Activated naive CD4-positive, alpha-beta T cell treated with anti-CD3 and anti-CD28 coated beads, Interleukin-2, amount 10 ng/mL, durations not matched to agents 7 days and 5 days (primary cell): ENCODE measurements at regions not wholly inside any gene's neighbourhood (a gene's known extent, or its start where the extent isn't known, plus 50 kb on each side); places are given as distances from the start of the nearest gene placed in this dataset.
"Not testable (repeated sequence)": the region's sequence is repeated elsewhere in the genome, so short reads cannot be mapped to it uniquely, and the experiment has no call there.

ENCODE experiments used
- CTCF ChIA-PET: fragments of 350-600 bp; sonication (Branson Sonifier 250); formaldehyde crosslinking; loops from one replicate; lab custom pipeline; 2021; ENCODE audit warnings: antibody characterized with exemption; lab: Charles Lee
- DNase-seq: peaks from one replicate; pipeline ENCODE4 v3.0.0-alpha.2; 2020
- H3K27ac Mint-ChIP-seq: one replicate; pipeline ENCODE4 v1.8.0; 2021; ENCODE audit warnings: mild to moderate bottlenecking, moderate library complexity, mixed read lengths
- H3K27me3 Mint-ChIP-seq: one replicate; pipeline ENCODE4 v1.8.0; 2021; ENCODE audit warnings: mild to moderate bottlenecking, mixed read lengths
- H3K36me3 Mint-ChIP-seq: one replicate; pipeline ENCODE4 v1.8.0; 2021; ENCODE audit warnings: mixed read lengths
- H3K4me1 Mint-ChIP-seq: one replicate; pipeline ENCODE4 v1.8.0; 2021; ENCODE audit warnings: mixed read lengths
- H3K4me3 Mint-ChIP-seq: one replicate; pipeline ENCODE4 v1.8.0; 2021; ENCODE audit warnings: mild to moderate bottlenecking, moderate library complexity, mixed read lengths
- H3K9me3 Mint-ChIP-seq: one replicate; pipeline ENCODE4 v1.8.0; 2021; ENCODE audit warnings: mixed read lengths

- Mint-ChIP-seq H3K4me3 (no peak overlapping the region), H3K4me1 (no peaks in the 10 kb centered on the region), H3K27ac (no peak overlapping the region), H3K9me3 (no peaks in the 10 kb centered on the region), H3K36me3 (no peaks in the 10 kb centered on the region), H3K27me3 (no peaks in the 10 kb centered on the region)
- DNase-seq: no peak
- CTCF ChIA-PET: no interaction called here
Observed at GRCh38 chr4:124143632-124144031, 568.9 kb downstream of the ANKRD50 start.

GRCh38 chr4:124144238-124144654 lies 568.3 kb downstream of the ANKRD50 start:
- CTCF ChIA-PET: no interaction called here
- Mint-ChIP-seq H3K36me3 (no peaks in the 10 kb centered on the region), H3K4me3 (no peak overlapping the region), H3K9me3 (no peaks in the 10 kb centered on the region), H3K27me3 (no peaks in the 10 kb centered on the region), H3K4me1 (no peaks in the 10 kb centered on the region), H3K27ac (no peak overlapping the region)
- DNase-seq: no peak

GRCh38 chr4:124146068-124146467 lies 566.5 kb downstream of the ANKRD50 start:
- Mint-ChIP-seq H3K4me3 (no peak overlapping the region), H3K27ac (no peak overlapping the region), H3K9me3 (peaks cover 2% of the 10 kb centered on the region), H3K4me1 (no peaks in the 10 kb centered on the region), H3K36me3 (no peaks in the 10 kb centered on the region), H3K27me3 (no peaks in the 10 kb centered on the region)
- DNase-seq: no peak
- CTCF ChIA-PET: no interaction called here

- no peaks in the 10 kb centered on the region for H3K27me3 Mint-ChIP-seq
- no peak for DNase-seq
- H3K9me3 Mint-ChIP-seq: peaks cover 2% of the 10 kb centered on the region
- H3K27ac Mint-ChIP-seq: no peak overlapping the region
- H3K4me3 Mint-ChIP-seq: no peak overlapping the region
- no peaks in the 10 kb centered on the region for H3K36me3 Mint-ChIP-seq
- CTCF ChIA-PET: no interaction called here
- H3K4me1 Mint-ChIP-seq: no peaks in the 10 kb centered on the region
Observed at GRCh38 chr4:124151031-124151430, 561.5 kb downstream of the ANKRD50 start.

GRCh38 chr4:124152132-124152531 lies 560.4 kb downstream of the ANKRD50 start:
- Mint-ChIP-seq H3K9me3 (peaks cover 2% of the 10 kb centered on the region), H3K4me3 (no peak overlapping the region), H3K27ac (no peak overlapping the region), H3K4me1 (no peaks in the 10 kb centered on the region), H3K36me3 (no peaks in the 10 kb centered on the region), H3K27me3 (no peaks in the 10 kb centered on the region)
- DNase-seq: no peak
- CTCF ChIA-PET: no interaction called here

GRCh38 chr4:124155239-124155638 lies 557.3 kb downstream of the ANKRD50 start:
- no peaks in the 10 kb centered on the region for H3K4me1 Mint-ChIP-seq
- peaks cover 3% of the 10 kb centered on the region for H3K9me3 Mint-ChIP-seq
- CTCF ChIA-PET: interaction anchor here (0.7 kb wide), 1 partner anchor 12 kb away, joined by 3 read pairs; no protein-coding TSS in a partner anchor
- no peaks in the 10 kb centered on the region for H3K27me3 Mint-ChIP-seq
- no peak for DNase-seq
- no peak overlapping the region for H3K27ac Mint-ChIP-seq
- no peak overlapping the region for H3K4me3 Mint-ChIP-seq
- H3K36me3 Mint-ChIP-seq: no peaks in the 10 kb centered on the region

- H3K27me3 Mint-ChIP-seq: no peaks in the 10 kb centered on the region
Observed at GRCh38 chr4:124157396-124158083, 555.0 kb downstream of the ANKRD50 start.

GRCh38 chr4:124163401-124163800 lies 549.1 kb downstream of the ANKRD50 start:
- Mint-ChIP-seq H3K27me3 (no peaks in the 10 kb centered on the region), H3K4me1 (no peaks in the 10 kb centered on the region), H3K4me3 (no peak overlapping the region), H3K36me3 (no peaks in the 10 kb centered on the region), H3K9me3 (peaks cover 1% of the 10 kb centered on the region), H3K27ac (no peak overlapping the region)
- CTCF ChIA-PET: no interaction called here
- no peak for DNase-seq

More at GRCh38 chr4:124157396-124158083, 555.0 kb downstream of the ANKRD50 start:
- Mint-ChIP-seq H3K36me3 (no peaks in the 10 kb centered on the region), H3K4me3 (no peak overlapping the region), H3K4me1 (no peaks in the 10 kb centered on the region), H3K9me3 (peaks cover 1% of the 10 kb centered on the region), H3K27ac (no peak overlapping the region)
- no peak for DNase-seq
- CTCF ChIA-PET: no interaction called here

- no peak overlapping the region for H3K27ac Mint-ChIP-seq
- no peaks in the 10 kb centered on the region for H3K4me1 Mint-ChIP-seq
- CTCF ChIA-PET: interaction anchor here (0.6 kb wide), 1 partner anchor 13 kb away, joined by 3 read pairs; no protein-coding TSS in a partner anchor
- DNase-seq: no peak
- H3K27me3 Mint-ChIP-seq: no peaks in the 10 kb centered on the region
- no peaks in the 10 kb centered on the region for H3K9me3 Mint-ChIP-seq
- no peak overlapping the region for H3K4me3 Mint-ChIP-seq
- no peaks in the 10 kb centered on the region for H3K36me3 Mint-ChIP-seq
Observed at GRCh38 chr4:124167602-124168001, 544.9 kb downstream of the ANKRD50 start.

GRCh38 chr4:124169524-124169923 lies 543.0 kb downstream of the ANKRD50 start:
- H3K27ac Mint-ChIP-seq, H3K9me3 Mint-ChIP-seq, H3K4me3 Mint-ChIP-seq, H3K4me1 Mint-ChIP-seq, DNase-seq, H3K27me3 Mint-ChIP-seq, CTCF ChIA-PET, H3K36me3 Mint-ChIP-seq: not testable (repeated sequence)

- Mint-ChIP-seq H3K4me3 (no peak overlapping the region), H3K4me1 (no peaks in the 10 kb centered on the region), H3K27ac (no peak overlapping the region), H3K36me3 (no peaks in the 10 kb centered on the region), H3K9me3 (no peaks in the 10 kb centered on the region), H3K27me3 (no peaks in the 10 kb centered on the region)
- CTCF ChIA-PET: no interaction called here
- no peak for DNase-seq
Observed at GRCh38 chr4:124173912-124174311, 538.6 kb downstream of the ANKRD50 start.

- no peak for DNase-seq
Observed at GRCh38 chr4:124177647-124178425, 534.7 kb downstream of the ANKRD50 start.

GRCh38 chr4:124178449-124179021 lies 534.0 kb downstream of the ANKRD50 start:
- CTCF ChIA-PET: no interaction called here
- no peaks in the 10 kb centered on the region for H3K4me1 Mint-ChIP-seq

More at GRCh38 chr4:124177647-124178425, 534.7 kb downstream of the ANKRD50 start:
- Mint-ChIP-seq H3K36me3 (no peaks in the 10 kb centered on the region), H3K27me3 (no peaks in the 10 kb centered on the region), H3K4me3 (no peak overlapping the region), H3K4me1 (no peaks in the 10 kb centered on the region), H3K27ac (no peak overlapping the region), H3K9me3 (no peaks in the 10 kb centered on the region)
- CTCF ChIA-PET: no interaction called here

GRCh38 chr4:124179506-124180186 lies 532.9 kb downstream of the ANKRD50 start:
- H3K4me1 Mint-ChIP-seq: no peaks in the 10 kb centered on the region
- H3K4me3 Mint-ChIP-seq: no peak overlapping the region
- no peaks in the 10 kb centered on the region for H3K27me3 Mint-ChIP-seq
- H3K9me3 Mint-ChIP-seq: no peaks in the 10 kb centered on the region
- CTCF ChIA-PET: no interaction called here
- H3K36me3 Mint-ChIP-seq: no peaks in the 10 kb centered on the region
- no peak overlapping the region for H3K27ac Mint-ChIP-seq
- no peak for DNase-seq

More at GRCh38 chr4:124178449-124179021, 534.0 kb downstream of the ANKRD50 start:
- Mint-ChIP-seq H3K27me3 (no peaks in the 10 kb centered on the region), H3K9me3 (no peaks in the 10 kb centered on the region), H3K4me3 (no peak overlapping the region), H3K36me3 (no peaks in the 10 kb centered on the region), H3K27ac (no peak overlapping the region)
- no peak for DNase-seq
